ENCODE measurements at regions not wholly inside any gene's neighbourhood (a gene's known extent, or its start where the extent isn't known, plus 50 kb on each side); places are given as distances from the start of the nearest gene placed in this dataset.
"Not testable (repeated sequence)": the region's sequence is repeated elsewhere in the genome, so short reads cannot be mapped to it uniquely, and the experiment has no call there.

DNA sequence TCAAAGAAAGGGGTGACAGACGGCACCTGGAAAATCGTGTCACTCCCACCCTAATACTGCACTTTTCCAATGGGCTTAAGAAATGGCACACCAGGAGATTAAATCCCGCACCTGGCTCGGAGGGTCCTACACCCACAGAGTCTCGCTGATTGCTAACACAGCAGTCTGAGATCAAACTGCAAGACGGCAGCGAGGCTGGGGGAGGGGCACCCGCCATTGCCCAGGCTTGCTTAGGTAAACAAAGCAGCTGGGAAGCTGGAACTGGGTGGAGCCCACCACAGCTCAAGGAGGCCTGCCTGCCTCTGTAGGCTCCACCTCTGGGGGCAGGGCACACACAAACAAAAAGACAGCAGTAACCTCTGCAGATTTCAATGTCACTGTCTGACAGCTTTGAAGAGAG, 108.5 kb upstream of the SMARCAD1 start:
- not testable (repeated sequence) for TF ChIP-seq EZH2phosphoT487 (IDR thresholded peaks at IDR 0.05; ENCODE audit: insufficient read depth, low read depth); EZH2 (IDR thresholded peaks at IDR 0.05; ENCODE audit: insufficient read depth, poor library complexity, severe bottlenecking)

All from GM23248 (cell line).